DND-41 (cell line): ENCODE measurements at regions not wholly inside any gene's neighbourhood (a gene's known extent, or its start where the extent isn't known, plus 50 kb on each side); places are given as distances from the start of the nearest gene placed in this dataset.

Experiments used
- ATAC-seq: fragments of 200-7000 bp; cut with Tn5 transposase; 3 replicates; pipeline ENCODE4 v1.9.1; 2021; ENCODE audit warnings: low read depth; ENCODE audit not compliant: insufficient read depth
- DNase-seq: peaks from one replicate; pipeline ENCODE4 v3.0.0-alpha.2; 2020
- H2AFZ ChIP-seq: 2 replicates; pipeline ENCODE4 v1.6.0; 2012; ENCODE audit warnings: low read depth, low read length
- H3K27ac ChIP-seq: 2 replicates; pipeline ENCODE4 v1.5.1; 2012; ENCODE audit warnings: low read length, inconsistent platforms
- H3K27me3 ChIP-seq: fragments of 200-600 bp; sonication (generic); 2 replicates; pipeline ENCODE4 v1.6.0; 2012; ENCODE audit warnings: low read length, mild to moderate bottlenecking, inconsistent platforms; ENCODE audit not compliant: insufficient read depth, poor library complexity
- H3K36me3 ChIP-seq: 2 replicates; pipeline ENCODE4 v1.5.1; 2012; ENCODE audit warnings: low read length, inconsistent platforms; ENCODE audit not compliant: insufficient read depth
- H3K4me1 ChIP-seq: 2 replicates; pipeline ENCODE4 v1.5.1; 2012; ENCODE audit warnings: mild to moderate bottlenecking, low read length; ENCODE audit not compliant: insufficient read depth
- H3K4me2 ChIP-seq: 2 replicates; pipeline ENCODE4 v1.6.0; 2012; ENCODE audit warnings: mild to moderate bottlenecking, moderate library complexity, low read length, inconsistent platforms; ENCODE audit not compliant: insufficient read depth
- H3K4me3 ChIP-seq, 2 experiments: fragments of 200-600 bp in 1 of 2; shearing (Covaris generic) in 1 of 2; 2 replicates each; pipeline ENCODE4 v1.5.1; 2012 to 2016; ENCODE audit warnings: inconsistent platforms in 2 of 2, low read length in 2 of 2, mild to moderate bottlenecking in 2 of 2, low read depth in 1 of 2, moderate library complexity in 1 of 2
- H3K79me2 ChIP-seq: 2 replicates; pipeline ENCODE4 v1.6.0; 2012; ENCODE audit warnings: low read length, inconsistent platforms; ENCODE audit not compliant: insufficient read depth
- H3K9ac ChIP-seq: 2 replicates; pipeline ENCODE4 v1.6.0; 2012; ENCODE audit warnings: low read depth, mild to moderate bottlenecking, inconsistent platforms, low read length, moderate library complexity
- H3K9me3 ChIP-seq: 2 replicates; pipeline ENCODE4 v1.5.1; 2012; ENCODE audit warnings: low read length, moderate library complexity, mild to moderate bottlenecking, inconsistent platforms; ENCODE audit not compliant: insufficient read depth, severe bottlenecking
- H4K20me1 ChIP-seq: 2 replicates; pipeline ENCODE4 v1.6.0; 2012; ENCODE audit warnings: low read length; ENCODE audit not compliant: insufficient read depth
- EZH2 ChIP-seq: IDR thresholded peaks from 3 replicates; pipeline ENCODE4 v1.6.1; 2012; ENCODE audit warnings: borderline replicate concordance, low read depth, mild to moderate bottlenecking, moderate library complexity, low read length, inconsistent platforms; ENCODE audit not compliant: severe bottlenecking
- TF ChIP-seq, protein P1 (sequence below): IDR thresholded peaks from 2 replicates; pipeline ENCODE4 v1.5.1; 2012; ENCODE audit warnings: borderline replicate concordance, low read length, moderate library complexity, mild to moderate bottlenecking; ENCODE audit not compliant: poor library complexity, severe bottlenecking; ENCODE audit errors: extremely low read depth

GRCh38 chr2:41626936-41627335 lies 420.9 kb upstream of the PKDCC start:
- no peak overlapping the region for H3K9ac ChIP-seq
- H3K27me3 ChIP-seq = no peaks in the 10 kb centered on the region
- no peak overlapping the region for H3K27ac ChIP-seq
- no peak overlapping the region for H3K4me3 ChIP-seq
- no peaks in the 10 kb centered on the region for H3K4me1 ChIP-seq
- no peaks in the 10 kb centered on the region for H3K36me3 ChIP-seq
- H3K4me2 ChIP-seq = no peak overlapping the region
- H3K79me2 ChIP-seq = no peaks in the 10 kb centered on the region
- no peak for ATAC-seq
- no peak for DNase-seq
- no peaks in the 10 kb centered on the region for H4K20me1 ChIP-seq
- no peak overlapping the region for H2AFZ ChIP-seq
- no peaks in the 10 kb centered on the region for H3K9me3 ChIP-seq
- no peak for TF ChIP-seq EZH2
- TF ChIP-seq, protein P1, sequence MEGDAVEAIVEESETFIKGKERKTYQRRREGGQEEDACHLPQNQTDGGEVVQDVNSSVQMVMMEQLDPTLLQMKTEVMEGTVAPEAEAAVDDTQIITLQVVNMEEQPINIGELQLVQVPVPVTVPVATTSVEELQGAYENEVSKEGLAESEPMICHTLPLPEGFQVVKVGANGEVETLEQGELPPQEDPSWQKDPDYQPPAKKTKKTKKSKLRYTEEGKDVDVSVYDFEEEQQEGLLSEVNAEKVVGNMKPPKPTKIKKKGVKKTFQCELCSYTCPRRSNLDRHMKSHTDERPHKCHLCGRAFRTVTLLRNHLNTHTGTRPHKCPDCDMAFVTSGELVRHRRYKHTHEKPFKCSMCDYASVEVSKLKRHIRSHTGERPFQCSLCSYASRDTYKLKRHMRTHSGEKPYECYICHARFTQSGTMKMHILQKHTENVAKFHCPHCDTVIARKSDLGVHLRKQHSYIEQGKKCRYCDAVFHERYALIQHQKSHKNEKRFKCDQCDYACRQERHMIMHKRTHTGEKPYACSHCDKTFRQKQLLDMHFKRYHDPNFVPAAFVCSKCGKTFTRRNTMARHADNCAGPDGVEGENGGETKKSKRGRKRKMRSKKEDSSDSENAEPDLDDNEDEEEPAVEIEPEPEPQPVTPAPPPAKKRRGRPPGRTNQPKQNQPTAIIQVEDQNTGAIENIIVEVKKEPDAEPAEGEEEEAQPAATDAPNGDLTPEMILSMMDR = no peak

GRCh38 chr2:41634686-41635085 lies 413.1 kb upstream of the PKDCC start:
- H3K9ac ChIP-seq = no peak overlapping the region
- H3K9me3 ChIP-seq = no peaks in the 10 kb centered on the region
- no peaks in the 10 kb centered on the region for H3K27me3 ChIP-seq
- H2AFZ ChIP-seq = no peak overlapping the region
- H3K4me3 ChIP-seq = no peak overlapping the region
- no peak for DNase-seq
- TF ChIP-seq, protein P1 = no peak
- TF ChIP-seq EZH2 = no peak
- no peak overlapping the region for H3K27ac ChIP-seq
- H3K36me3 ChIP-seq = no peaks in the 10 kb centered on the region
- ATAC-seq = 0 out of 3 replicates have a peak, but pooled peaks have one; percentile 37
- no peaks in the 10 kb centered on the region for H4K20me1 ChIP-seq
- no peaks in the 10 kb centered on the region for H3K4me1 ChIP-seq
- H3K4me2 ChIP-seq = no peak overlapping the region
- H3K79me2 ChIP-seq = no peaks in the 10 kb centered on the region

GRCh38 chr2:41644936-41645335 lies 402.9 kb upstream of the PKDCC start:
- H3K9me3 ChIP-seq = no peaks in the 10 kb centered on the region
- no peaks in the 10 kb centered on the region for H3K36me3 ChIP-seq
- H3K9ac ChIP-seq = no peak overlapping the region

More at GRCh38 chr2:41644936-41645335, 402.9 kb upstream of the PKDCC start:
- no peaks in the 10 kb centered on the region for H4K20me1 ChIP-seq
- ATAC-seq = no peak
- H2AFZ ChIP-seq = no peak overlapping the region
- no peaks in the 10 kb centered on the region for H3K79me2 ChIP-seq
- no peaks in the 10 kb centered on the region for H3K4me1 ChIP-seq
- DNase-seq = no peak
- no peak for TF ChIP-seq EZH2
- TF ChIP-seq, protein P1 = no peak
- no peak overlapping the region for H3K4me2 ChIP-seq
- H3K27ac ChIP-seq = no peak overlapping the region
- no peaks in the 10 kb centered on the region for H3K27me3 ChIP-seq
- H3K4me3 ChIP-seq = no peak overlapping the region
